GM21447 (cell line): ENCODE measurements at regions not wholly inside any gene's neighbourhood (a gene's known extent, or its start where the extent isn't known, plus 50 kb on each side); places are given as distances from the start of the nearest gene placed in this dataset.

Source experiments
- ATAC-seq: cut with Tn5 transposase; IDR thresholded peaks from one replicate; pipeline ENCODE4 v1.9.1; 2021; ENCODE audit not compliant: unreplicated experiment

DNA sequence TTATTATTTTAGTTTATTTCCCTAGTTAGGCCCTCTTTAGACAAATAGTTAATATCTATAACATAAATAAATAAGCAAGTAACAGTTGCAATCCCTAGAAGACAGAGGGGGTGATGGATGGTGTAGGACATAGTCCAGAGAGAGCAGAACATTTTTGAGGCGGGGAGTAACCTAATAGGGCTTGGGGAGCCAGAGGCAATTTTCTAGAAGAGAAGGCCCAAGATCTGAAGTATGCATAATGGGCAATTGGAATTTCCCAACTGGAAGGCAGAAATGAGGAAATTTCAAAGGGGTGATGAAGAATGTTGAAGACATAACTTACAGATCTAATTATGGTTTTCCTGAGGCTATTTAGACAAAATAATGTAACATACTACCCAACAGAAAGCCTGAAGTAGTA, 525.7 kb downstream of the TUSC7 start:
- no peak for ATAC-seq

DNA sequence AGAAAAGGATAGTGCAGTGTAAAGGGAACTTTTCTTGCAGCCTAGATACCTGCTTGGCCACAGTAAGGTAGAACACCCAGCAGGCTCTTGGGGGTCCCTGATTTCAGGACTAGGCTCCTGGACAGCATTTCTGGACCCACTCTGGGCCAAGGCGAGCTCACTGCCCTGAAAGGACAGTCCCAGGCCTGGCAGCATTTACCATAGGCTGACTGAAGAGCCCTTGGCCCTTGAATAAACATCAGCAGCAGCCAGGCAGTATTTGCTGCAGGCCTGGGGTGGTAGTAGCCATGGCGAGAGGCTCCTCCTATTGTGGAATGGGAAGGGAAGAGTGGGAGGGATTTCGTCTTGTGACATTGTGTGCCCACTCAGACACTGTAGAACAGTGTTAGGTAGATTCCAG, 529.2 kb downstream of the TUSC7 start:
- no peak for ATAC-seq

DNA sequence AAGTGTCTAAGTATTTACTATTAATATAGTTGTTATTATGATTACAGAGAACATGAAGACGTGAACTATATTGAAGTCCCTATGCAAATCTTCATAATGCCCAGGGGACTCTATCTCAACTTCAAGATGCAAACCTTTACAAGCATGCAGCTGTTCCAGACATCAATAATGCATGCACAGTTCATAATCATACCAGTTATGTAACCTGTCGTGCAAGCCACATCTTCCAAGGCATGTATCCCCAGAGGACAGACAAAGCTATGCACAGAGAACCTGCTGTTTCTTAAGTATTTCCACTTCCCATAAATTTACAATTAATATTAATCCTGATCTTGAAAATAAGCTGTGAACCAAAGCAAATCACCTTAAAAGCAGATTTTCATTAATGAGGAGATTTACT, 534.1 kb downstream of the TUSC7 start:
- no peak for ATAC-seq

DNA sequence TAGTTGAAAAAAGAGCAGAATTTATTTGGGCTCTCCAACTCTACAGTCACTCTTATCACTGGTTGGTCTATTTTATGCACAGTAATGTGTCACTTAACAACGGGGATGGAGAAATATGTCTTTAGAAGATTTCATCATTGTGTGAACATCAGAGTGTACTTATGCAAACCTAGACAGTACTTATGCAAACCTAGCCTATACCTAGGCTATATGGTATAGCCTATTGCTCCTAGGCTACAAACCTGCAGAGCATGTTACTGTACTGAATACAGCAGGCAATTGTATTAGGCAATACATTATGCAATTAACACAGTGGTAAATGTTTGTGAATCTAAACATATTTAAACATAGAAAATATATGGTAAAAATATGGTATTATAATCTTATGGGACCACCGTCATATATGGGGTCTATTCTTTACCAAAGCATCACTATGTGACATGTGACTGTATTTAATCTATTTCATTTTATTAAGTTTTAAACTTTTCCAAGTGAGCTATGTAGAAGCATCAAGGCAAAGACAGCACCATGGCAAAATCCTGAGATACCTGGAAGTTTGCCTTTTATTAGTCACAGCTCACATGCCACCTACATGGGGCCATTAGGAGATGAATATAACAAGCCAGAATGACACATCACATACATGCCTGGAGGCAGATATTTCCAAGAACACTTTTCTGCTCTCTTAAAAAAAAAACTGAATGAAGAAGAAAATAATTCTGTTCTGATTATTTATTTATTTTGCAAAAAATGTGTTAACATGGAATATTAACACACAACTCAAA, 537.4 kb downstream of the TUSC7 start:
- no peak for ATAC-seq

DNA sequence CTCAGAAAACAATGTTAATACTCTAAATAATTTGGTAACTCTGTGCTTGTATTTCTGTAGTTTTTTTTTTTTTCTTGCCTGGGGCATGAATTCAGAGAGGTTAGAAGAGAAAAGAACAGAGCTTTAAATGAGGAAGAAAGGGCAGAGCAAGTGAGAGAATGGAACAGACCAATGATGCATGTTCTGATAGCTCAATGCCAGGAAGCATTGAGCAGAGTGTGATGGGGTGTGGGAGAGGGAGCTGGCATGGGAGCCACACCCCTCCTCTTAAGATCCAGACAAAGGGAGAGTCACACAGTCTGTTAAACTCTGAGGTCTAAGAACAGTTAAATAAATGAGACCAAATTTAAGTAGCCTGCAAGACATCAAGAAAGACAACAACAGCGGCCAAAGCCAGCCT, 538.6 kb downstream of the TUSC7 start:
- ATAC-seq: no peak

DNA sequence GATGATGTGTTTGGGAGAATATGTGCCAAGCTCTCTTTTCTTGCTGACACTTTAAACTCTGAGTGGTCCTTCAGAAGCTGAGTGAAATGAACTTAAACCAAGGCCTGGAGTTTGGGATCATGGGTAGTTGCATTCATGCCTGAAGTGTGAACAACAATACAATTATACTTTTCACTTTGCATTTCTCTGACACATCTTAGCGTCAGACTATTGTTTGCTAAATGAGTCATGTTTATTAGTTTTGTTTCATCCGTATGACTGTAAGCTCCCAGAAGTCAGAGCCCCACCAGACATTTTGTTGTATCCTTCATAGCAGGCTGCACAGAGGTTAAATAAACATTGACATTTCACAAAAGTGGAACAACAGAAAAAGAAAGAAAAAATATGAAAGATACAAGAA, 542.6 kb downstream of the TUSC7 start:
- ATAC-seq: no peak

DNA sequence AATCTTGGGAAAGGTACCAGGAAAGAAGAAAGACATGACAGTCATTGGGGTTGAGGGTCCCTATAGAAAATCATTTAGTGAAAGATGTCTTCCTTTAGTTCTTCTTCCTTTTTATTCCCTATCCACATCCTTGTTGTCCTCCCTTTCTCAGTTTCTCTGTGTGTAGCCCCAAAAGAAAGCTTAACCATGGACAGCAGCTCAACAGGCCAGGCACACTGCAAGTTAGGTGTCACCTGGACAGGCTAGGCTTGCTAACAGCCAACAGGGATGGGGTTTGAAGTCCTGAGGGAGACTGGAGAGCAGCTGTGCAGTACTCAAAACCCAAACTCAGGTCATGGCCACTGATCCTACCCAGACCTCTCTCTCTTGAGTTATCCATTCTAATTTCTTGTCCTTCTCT, 543.1 kb downstream of the TUSC7 start:
- no peak for ATAC-seq

DNA sequence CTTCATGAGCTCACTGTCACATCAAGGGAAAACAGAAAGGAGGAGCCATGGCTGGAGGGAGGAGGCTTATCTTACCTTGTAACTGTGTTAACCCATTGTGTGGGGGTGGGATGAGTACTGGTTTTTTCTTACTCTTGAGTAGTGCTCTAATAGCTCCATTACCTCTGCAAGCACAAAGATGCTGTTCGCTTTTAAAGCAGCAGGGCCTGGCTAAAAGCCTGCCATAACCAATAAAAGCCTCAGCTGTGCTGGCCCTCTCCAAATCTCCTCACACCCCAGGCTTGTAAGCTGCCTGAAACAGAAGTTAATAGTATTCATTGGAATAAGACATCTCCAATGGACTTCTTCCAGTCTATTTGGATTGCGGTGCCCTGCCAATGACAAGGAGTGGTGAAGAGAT, 544.1 kb downstream of the TUSC7 start:
- no peak for ATAC-seq

DNA sequence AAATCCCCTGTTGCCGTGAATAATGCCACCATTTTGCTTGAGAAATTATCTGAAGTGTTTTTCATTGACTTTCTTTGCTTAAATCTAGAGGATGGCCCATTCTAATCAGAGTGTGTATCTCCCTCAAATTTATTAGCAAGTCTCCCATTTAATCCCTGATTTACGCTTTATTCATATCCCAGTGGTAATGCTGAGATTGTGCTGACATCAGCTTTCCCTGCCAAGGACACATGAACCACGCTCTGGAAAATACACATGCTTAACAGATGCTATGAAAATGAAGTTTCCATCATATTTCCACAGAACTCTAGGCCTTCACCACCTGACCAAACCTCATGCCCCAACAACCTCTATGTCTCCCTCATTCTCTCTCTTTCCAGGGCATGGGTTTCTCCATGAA, 545.4 kb downstream of the TUSC7 start:
- ATAC-seq: no peak

DNA sequence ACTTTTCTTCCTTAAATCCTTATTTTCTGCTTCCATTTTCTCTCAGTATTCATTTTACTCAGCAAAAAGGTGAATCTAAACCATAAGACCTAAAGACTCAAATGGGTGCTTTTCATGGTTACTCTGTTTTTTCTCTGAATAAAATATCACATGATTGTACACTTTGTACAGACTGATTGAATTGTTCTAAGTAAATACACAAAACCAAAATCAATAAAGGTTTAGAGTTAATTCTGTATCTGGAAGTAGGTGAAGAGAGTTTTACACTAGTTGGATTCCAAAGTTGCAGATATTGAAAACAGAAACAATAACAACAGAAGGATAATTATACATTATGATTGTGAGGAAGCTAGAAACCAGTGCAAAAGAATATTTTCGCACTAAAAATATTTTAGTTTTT, 546.2 kb downstream of the TUSC7 start:
- no peak for ATAC-seq

DNA sequence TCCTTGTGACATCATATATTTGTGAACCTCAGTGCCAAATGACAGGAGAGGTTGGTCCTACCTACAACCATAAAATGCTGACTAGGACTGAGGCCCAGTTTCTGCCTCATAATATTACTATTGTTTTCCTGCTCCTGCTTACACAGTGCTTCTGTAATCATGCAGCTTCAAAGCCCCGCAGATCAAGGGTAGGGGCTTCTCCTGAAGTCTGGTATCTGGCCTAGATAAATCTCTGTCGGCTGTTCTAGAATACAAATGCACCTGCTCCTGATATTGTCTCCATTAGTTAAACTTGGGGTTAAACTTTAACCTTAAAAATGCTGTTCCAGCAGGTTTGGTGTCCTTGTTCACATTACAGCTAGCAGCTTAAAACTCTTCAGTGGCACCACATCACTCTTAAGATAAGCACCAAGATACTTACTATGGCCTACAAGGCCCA, 552.4 kb downstream of the TUSC7 start:
- no peak for ATAC-seq

DNA sequence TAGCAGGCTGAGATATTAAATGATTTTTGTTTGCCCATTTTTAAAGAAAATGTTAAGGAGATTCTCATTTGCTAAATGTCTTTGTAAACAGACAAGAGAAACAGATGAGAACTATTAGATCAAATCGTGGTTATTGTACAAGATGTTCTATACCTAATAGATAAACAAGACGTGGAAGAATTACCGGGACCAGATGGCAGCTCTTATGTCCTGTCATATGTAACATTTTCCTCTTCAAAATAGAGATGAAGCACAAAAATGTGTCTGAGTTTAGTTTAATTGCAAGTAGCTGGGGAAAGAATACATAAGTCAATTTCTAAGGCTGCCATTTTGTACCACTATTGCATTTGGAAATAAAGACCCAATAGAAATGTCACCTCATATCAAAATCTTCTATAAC, 553.7 kb downstream of the TUSC7 start:
- ATAC-seq: no peak

DNA sequence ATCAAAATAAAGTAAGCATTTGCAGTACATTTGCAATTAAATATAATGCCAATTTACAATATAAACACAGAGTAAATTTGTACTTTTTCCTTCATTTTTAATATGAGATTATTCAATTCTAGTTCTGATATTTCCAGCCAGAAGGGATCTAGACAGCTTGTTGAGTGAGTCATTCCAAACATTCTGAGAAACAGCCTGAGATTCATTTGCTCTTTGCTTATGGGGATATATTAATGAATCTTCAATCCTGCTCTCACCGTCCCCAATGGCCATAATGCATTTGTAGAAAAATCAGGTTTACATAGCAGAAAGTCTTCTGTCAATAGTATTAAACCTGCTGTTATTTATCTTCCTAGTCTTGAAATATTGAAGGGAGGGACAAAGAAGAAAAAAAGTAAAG, 554.2 kb downstream of the TUSC7 start:
- ATAC-seq: no peak

DNA sequence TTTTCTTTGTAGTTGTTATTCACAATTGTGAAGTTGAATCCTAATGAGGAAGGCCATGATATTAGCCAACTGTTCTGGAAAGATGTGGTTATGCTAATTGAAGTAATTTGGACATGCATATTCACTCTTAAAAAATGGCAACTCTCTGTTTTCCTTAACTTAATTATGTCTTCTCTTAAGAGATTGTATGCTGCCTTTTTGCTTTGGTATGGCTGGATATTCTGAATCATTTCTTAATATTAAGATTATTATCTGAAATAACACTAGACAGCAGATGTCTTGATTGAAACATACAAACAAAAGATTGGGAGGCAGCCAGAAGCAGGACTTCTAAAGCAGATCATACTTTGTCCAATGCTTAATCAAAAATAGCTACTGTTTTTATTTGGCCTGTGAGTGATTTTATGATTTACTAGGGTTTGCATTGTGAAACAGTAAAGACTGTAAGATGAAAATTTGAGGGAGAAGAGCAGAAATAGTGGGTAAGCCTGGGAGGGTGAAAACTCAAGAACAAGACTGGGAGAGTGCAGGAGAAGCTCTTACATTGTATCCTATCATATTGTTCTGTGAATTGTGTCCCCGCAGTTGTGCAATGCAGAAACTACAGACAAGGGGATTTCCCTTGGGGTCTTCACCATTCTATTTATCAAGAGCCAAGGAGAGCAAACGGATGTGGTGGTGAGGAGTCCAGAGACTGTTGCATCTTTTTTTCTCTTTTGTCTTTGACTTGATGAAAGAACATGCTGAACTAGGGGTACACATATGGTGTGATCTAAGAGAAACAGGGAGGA, 554.8 kb downstream of the TUSC7 start:
- no peak for ATAC-seq

DNA sequence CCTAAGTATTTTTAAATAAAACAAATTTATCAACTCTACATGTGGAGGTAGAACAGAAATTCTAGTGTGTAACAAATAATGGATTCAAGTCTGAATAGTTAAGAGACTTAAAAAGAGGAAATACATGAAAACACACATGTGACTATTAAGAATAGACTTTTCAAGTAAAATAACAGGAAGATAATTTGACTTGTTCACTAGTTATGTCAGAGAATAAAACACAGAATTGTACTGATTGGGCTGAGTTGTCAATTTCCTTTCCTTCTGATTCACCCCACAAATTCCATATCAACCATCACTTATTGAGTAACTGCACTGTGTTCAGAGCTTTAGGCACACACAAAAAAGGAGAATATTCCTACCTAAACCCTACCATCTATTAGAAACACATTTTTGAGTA, 557.2 kb downstream of the TUSC7 start:
- no peak for ATAC-seq

DNA sequence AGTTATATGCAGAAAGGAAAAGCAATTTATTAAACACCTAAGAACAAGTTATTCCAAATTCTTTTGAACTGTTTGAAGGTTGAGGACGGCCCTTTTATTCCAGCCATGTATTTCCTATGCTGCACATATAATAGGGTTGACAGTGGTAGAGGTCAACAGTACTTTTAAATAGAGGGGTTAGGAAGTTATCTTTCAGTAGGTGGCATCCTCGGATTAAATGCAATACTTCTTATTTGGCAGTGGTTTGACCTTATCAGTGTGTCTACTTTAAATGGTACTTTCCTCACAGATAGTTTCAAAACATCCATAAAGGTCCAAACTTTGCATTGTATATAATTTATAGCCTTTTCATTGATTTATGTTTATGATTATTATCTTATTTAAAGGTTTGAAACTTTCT, 558.7 kb downstream of the TUSC7 start:
- no peak for ATAC-seq

DNA sequence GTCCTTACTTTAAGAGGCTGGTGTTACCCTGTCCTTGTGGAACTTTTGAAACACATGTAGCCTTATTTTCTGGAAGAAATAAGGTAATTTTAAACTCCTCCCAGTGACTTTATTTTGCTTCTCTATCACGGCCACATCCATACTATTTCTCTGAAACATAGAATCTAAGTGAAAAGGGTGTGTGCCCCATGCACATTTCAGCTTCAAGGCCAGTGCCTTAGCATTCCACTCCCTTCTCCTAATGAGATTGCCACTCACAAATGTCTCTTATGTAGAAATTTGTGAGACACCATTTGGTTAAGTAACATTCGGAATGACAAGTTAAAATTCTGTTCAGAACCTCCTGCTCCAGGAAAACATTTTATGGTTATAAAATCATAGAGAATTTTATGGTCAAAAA, 562.7 kb downstream of the TUSC7 start:
- no peak for ATAC-seq

DNA sequence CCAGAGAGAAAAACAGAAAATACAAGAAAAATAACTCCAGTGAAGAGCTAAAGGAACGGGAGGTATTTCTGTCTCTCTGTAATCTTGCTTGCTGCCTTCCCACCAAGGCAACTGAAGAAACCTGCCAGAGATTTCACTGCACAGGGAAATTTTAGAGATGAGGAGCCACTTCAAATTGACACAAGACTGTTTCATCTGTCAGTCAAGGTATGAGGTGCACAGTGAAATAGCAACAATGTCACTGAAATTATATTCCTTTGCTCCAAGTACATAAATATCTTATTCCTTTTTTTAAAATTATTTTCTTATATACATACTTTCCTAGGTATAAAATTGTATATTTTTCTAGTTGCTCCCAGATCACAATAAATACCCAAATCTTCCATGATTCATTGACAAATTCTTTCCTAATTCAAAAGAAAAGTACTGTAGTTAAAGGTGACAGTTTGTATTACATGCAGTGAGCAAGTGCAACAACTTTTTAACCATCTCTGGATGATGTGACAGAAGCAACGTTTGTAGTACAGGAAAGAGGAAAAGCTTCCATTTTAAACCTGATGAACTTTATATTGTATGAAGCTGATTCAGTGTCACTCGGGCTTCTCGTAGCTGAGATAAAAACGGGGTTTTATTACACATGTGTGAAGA, 563.4 kb downstream of the TUSC7 start:
- ATAC-seq: no peak

DNA sequence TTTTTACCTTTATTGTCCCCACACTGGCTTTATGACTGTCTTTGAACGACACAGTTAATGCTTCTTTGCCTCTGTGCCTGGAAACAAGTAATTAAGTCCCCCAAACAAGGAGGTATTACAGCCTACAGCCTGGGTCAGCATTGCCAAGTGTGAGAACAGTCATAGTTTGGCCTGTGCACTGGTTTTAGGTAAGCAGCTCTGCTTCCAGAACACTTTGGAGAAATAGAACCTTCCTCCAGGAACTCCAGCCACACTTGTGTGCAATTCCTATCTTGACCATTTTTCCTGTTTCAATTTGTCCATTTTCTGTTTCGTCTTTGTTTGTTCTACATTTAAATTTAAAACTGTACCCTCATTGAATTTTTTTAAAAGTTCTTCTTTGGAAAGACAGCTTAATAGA, 568.2 kb downstream of the TUSC7 start:
- no peak for ATAC-seq

DNA sequence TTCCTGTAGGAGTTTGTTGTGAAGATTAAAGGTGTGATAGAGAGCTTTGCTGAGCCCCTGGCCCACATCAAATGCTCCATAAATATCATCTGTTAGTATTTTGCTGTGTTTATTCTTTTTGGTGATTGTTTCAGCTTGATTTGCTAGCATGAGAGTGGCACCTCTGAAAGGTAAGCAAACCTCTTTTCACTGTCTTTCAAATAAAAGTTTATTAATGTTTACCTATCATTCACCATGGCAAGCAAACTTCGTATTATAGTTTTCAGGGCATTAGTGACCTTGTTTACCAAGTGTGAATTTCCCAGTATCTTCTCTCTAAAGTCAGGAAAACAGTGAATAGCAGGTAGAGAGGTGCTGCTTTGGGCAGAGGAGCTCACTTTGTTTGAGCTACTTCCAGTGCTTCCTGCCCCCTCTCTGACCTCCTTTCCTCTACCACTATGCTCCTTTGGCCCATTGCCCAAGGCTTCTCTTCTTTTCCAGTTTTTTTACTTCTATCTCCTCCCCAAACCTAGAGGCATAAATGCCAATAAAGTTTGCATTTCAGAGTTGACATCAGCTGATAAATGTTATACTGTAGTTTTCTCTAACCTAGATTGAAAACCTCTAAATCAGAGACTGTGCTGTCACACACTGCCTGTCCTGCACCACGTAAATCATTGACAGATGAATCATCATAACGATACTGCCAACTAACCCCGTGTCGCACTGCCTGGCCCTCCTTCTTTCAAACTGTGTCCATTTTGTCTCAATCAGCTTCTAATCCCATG, 569.0 kb downstream of the TUSC7 start:
- ATAC-seq: peak; percentile 95

DNA sequence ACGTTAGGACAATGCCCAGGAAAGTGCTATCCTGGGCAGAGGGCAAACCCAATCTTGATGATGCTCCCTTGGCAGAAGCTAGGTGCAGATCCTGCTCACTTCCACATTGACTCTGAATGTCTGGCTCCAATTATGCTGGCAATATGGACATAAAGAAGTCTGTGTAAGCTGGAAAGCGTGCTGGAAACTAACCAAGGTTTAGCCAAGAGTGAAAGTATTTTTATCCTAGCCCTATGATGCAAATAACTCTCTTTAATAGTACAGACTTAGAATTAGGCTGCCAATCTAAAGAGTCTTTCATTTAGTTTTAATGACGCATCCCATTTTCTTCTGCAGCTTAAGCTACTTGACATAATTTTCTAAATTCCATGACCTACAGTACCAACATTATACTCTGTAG, 571.8 kb downstream of the TUSC7 start:
- ATAC-seq: no peak
